Immature natural killer cell (primary cell): ENCODE measurements at regions not wholly inside any gene's neighbourhood (a gene's known extent, or its start where the extent isn't known, plus 50 kb on each side); places are given as distances from the start of the nearest gene placed in this dataset.
A peak's percentile ranks its signal among the peaks of the same experiment; 100 is the strongest.

ENCODE experiments used
- DNase-seq, 3 donors: peaks; one replicate each; pipeline ENCODE4 v3.0.0; 2022; ENCODE audit warnings: mixed read lengths in 1 of 3
- H3K27ac Mint-ChIP-seq, 6 donors: one replicate each; pipeline ENCODE4 v1.8.0; 2020; ENCODE audit warnings: mixed read lengths in 6 of 6, mild to moderate bottlenecking in 5 of 6, inconsistent platforms in 4 of 6, moderate library complexity in 3 of 6
- H3K27me3 Mint-ChIP-seq, 3 donors: one replicate each; pipeline ENCODE4 v1.8.0; 2020 to 2021; ENCODE audit warnings: low read depth in 3 of 3, mild to moderate bottlenecking in 3 of 3, mixed read lengths in 3 of 3, moderate library complexity in 3 of 3, inconsistent platforms in 1 of 3
- H3K36me3 Mint-ChIP-seq, 3 donors: one replicate each; pipeline ENCODE4 v1.8.0; 2020; ENCODE audit warnings: mixed read lengths in 3 of 3, inconsistent platforms in 2 of 3, mild to moderate bottlenecking in 2 of 3
- H3K4me1 Mint-ChIP-seq, 2 donors: one replicate each; pipeline ENCODE4 v1.8.0; 2020; ENCODE audit warnings: inconsistent platforms in 2 of 2, mild to moderate bottlenecking in 2 of 2, mixed read lengths in 2 of 2, moderate library complexity in 1 of 2
- H3K4me3 Mint-ChIP-seq, 5 donors: one replicate each; pipeline ENCODE4 v1.8.0; 2020; ENCODE audit warnings: mild to moderate bottlenecking in 5 of 5, mixed read lengths in 5 of 5, inconsistent platforms in 3 of 5, moderate library complexity in 3 of 5
- H3K9me3 Mint-ChIP-seq, 6 donors: one replicate each; pipeline ENCODE4 v1.8.0; 2020; ENCODE audit warnings: mild to moderate bottlenecking in 6 of 6, mixed read lengths in 6 of 6, inconsistent platforms in 4 of 6, moderate library complexity in 3 of 6

GRCh38 chrX:69324851-69325250 lies 159.6 kb upstream of the PJA1 start:
- DNase-seq: no peak
- no peaks in the 10 kb centered on the region for H3K9me3 Mint-ChIP-seq
- peaks cover 0 to 4% (median 1%) of the 10 kb centered on the region in 3 donors for H3K27me3 Mint-ChIP-seq
- no peaks in the 10 kb centered on the region for H3K4me1 Mint-ChIP-seq
- H3K27ac Mint-ChIP-seq: no peak overlapping the region
- no peaks in the 10 kb centered on the region for H3K36me3 Mint-ChIP-seq
- H3K4me3 Mint-ChIP-seq: no peak overlapping the region

DNA sequence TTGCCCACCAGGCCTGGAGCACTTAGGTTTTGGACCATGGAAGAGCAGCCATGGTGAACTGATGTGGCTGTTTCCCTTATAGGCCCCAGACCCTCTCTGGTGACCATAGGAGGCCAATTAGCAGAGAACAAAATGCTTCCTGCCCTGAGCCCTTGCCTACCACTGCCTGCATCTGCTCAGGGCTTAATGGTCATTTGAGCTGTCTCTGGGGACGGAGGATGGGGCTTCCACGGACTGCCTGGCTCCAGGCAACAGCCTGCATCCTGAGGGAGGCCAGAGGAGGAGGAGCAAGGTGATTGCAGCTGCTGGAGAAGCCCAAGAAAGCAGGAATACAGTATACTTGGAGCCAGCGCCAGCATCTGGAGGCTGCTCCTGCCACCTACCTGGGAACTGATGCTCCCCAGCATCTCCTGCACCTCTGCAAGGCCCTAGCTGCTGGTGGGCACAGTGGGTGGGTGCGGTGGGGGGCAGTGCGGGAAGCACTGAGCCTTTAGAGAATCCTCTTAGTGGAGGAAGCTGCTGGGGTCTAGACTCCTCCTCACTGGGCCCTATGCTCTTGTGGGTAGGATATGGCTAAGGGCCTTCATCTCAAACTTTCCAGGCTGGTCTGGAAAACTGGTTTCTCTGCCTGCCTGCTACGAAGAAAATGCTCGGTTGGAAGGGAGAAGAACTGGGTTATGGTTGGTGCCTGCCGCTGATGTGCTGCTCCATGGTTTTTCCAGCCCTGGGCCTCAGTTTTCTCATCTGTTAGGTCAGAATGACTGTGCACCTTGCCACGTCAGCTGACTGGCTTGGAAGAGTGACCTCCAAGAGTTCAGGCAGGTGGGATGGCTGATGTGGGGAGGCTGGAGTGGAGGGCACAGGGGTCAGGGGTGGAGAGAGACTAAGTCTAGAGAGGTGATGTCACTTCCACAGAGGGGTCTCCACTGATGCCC lies 158.8 kb upstream of the PJA1 start:
- no peak for DNase-seq
- Mint-ChIP-seq H3K4me1 (no peaks in the 10 kb centered on the region), H3K9me3 (no peaks in the 10 kb centered on the region), H3K27me3 (peaks cover 0 to 1% (median 0%) of the 10 kb centered on the region in 3 donors), H3K4me3 (no peak overlapping the region), H3K27ac (no peak overlapping the region), H3K36me3 (no peaks in the 10 kb centered on the region)

DNA sequence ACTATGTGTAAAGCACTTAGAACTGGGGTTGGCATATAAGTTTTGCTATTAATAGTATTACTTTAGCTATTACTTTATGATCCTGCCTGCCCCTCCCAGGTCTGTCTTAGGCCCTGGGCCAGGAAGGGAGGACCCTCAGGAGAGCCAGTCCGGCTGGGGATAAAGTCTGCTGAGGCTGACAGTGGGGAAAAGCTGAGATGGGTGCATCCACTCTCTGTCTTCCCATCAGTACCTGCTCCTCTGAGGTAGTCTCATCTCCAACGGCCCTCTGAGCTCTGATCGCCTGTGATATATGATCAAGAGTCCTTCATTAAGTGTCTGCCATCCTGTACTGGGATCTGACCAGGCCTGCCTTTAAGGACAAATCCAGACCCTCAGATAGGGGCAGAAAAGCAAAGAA lies 156.5 kb upstream of the PJA1 start:
- Mint-ChIP-seq H3K27me3 (peaks cover 0 to 3% (median 0%) of the 10 kb centered on the region in 3 donors), H3K4me1 (no peaks in the 10 kb centered on the region), H3K27ac (no peak overlapping the region), H3K9me3 (peaks cover 0 to 2% (median 0%) of the 10 kb centered on the region in 6 donors), H3K36me3 (no peaks in the 10 kb centered on the region), H3K4me3 (no peak overlapping the region)
- DNase-seq: no peak

- H3K36me3 Mint-ChIP-seq: no peaks in the 10 kb centered on the region
- peaks cover 0 to 3% (median 0%) of the 10 kb centered on the region in 3 donors for H3K27me3 Mint-ChIP-seq
- no peaks in the 10 kb centered on the region for H3K4me1 Mint-ChIP-seq
- H3K27ac Mint-ChIP-seq: peak overlapping the region in 1 of 6 donors; percentile 61
- peaks cover 0 to 2% (median 0%) of the 10 kb centered on the region in 6 donors for H3K9me3 Mint-ChIP-seq
- no peak for DNase-seq
- no peak overlapping the region for H3K4me3 Mint-ChIP-seq
These were observed 155.9 kb upstream of the PJA1 start for GRCh38 chrX:69321006-69321655.

GRCh38 chrX:69320116-69320515 lies 154.9 kb upstream of the PJA1 start:
- Mint-ChIP-seq H3K36me3 (no peaks in the 10 kb centered on the region), H3K4me3 (no peak overlapping the region)

GRCh38 chrX:69319376-69319775 lies 154.1 kb upstream of the PJA1 start:
- Mint-ChIP-seq H3K4me3 (no peak overlapping the region), H3K4me1 (no peaks in the 10 kb centered on the region), H3K27me3 (peaks cover 0 to 3% (median 2%) of the 10 kb centered on the region in 3 donors), H3K27ac (no peak overlapping the region), H3K36me3 (no peaks in the 10 kb centered on the region), H3K9me3 (peaks cover 0 to 2% (median 0%) of the 10 kb centered on the region in 6 donors)
- DNase-seq: no peak

More at GRCh38 chrX:69320116-69320515, 154.9 kb upstream of the PJA1 start:
- H3K27ac Mint-ChIP-seq: no peak overlapping the region
- peaks cover 0 to 2% (median 0%) of the 10 kb centered on the region in 6 donors for H3K9me3 Mint-ChIP-seq
- no peaks in the 10 kb centered on the region for H3K4me1 Mint-ChIP-seq
- no peak for DNase-seq
- H3K27me3 Mint-ChIP-seq: peaks cover 0 to 3% (median 2%) of the 10 kb centered on the region in 3 donors

GRCh38 chrX:69318651-69319340 lies 153.5 kb upstream of the PJA1 start:
- Mint-ChIP-seq H3K36me3 (no peaks in the 10 kb centered on the region), H3K9me3 (peaks cover 0 to 2% (median 0%) of the 10 kb centered on the region in 6 donors)
- no peak for DNase-seq

GRCh38 chrX:69317721-69318120 lies 152.5 kb upstream of the PJA1 start:
- Mint-ChIP-seq H3K36me3 (no peaks in the 10 kb centered on the region), H3K4me1 (no peaks in the 10 kb centered on the region), H3K9me3 (peaks cover 0 to 2% (median 0%) of the 10 kb centered on the region in 6 donors), H3K4me3 (no peak overlapping the region), H3K27ac (no peak overlapping the region), H3K27me3 (peaks cover 0 to 3% (median 2%) of the 10 kb centered on the region in 3 donors)
- no peak for DNase-seq

More at GRCh38 chrX:69318651-69319340, 153.5 kb upstream of the PJA1 start:
- Mint-ChIP-seq H3K27ac (no peak overlapping the region), H3K4me3 (no peak overlapping the region), H3K4me1 (no peaks in the 10 kb centered on the region), H3K27me3 (peaks cover 0 to 3% (median 2%) of the 10 kb centered on the region in 3 donors)

- no peak overlapping the region for H3K27ac Mint-ChIP-seq
These were observed 149.4 kb upstream of the PJA1 start for GRCh38 chrX:69314436-69315348.

DNA sequence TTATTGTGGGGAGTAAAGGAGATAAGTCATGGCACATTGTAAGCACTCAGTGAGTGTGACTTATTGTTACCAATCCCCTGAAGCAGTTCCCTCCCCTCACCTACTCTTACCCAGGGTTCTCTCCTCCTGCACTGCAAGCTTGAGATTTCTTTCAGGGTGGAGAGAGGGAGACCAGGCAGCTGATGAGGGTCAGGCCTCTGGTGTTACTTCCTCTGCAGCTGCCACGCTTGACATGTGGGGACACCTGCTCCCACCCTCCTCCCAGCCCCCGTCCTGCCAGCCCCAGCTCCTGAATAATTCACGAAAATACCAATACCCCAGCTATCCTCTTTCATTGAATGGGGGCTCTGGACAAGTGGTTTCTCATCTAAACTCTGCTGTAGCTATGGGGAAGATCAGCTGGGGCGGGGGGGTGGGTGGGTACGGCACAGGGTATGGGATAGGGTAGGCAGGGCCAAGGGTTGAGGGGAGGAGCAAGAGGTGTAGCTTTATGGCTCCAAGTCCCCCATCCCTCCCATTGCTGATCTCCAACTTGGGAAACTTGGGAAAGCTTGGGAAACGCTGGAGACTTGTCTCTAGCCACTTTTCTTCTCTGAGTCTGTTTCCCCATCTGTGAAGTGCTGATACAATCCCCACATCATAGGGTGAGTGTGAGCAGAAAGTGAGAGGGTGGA lies 148.5 kb upstream of the PJA1 start:
- H3K27ac Mint-ChIP-seq: no peak overlapping the region
- DNase-seq: no peak
- H3K36me3 Mint-ChIP-seq: no peaks in the 10 kb centered on the region
- H3K4me1 Mint-ChIP-seq: no peaks in the 10 kb centered on the region
- H3K27me3 Mint-ChIP-seq: peaks cover 1 to 4% (median 2%) of the 10 kb centered on the region in 3 donors
- peaks cover 0 to 2% (median 0%) of the 10 kb centered on the region in 6 donors for H3K9me3 Mint-ChIP-seq
- no peak overlapping the region for H3K4me3 Mint-ChIP-seq

More at GRCh38 chrX:69314436-69315348, 149.4 kb upstream of the PJA1 start:
- H3K27me3 Mint-ChIP-seq: peaks cover 1 to 4% (median 2%) of the 10 kb centered on the region in 3 donors
- no peak overlapping the region for H3K4me3 Mint-ChIP-seq
- no peaks in the 10 kb centered on the region for H3K36me3 Mint-ChIP-seq
- peaks cover 0 to 2% (median 0%) of the 10 kb centered on the region in 6 donors for H3K9me3 Mint-ChIP-seq
- no peak for DNase-seq
- no peaks in the 10 kb centered on the region for H3K4me1 Mint-ChIP-seq

DNA sequence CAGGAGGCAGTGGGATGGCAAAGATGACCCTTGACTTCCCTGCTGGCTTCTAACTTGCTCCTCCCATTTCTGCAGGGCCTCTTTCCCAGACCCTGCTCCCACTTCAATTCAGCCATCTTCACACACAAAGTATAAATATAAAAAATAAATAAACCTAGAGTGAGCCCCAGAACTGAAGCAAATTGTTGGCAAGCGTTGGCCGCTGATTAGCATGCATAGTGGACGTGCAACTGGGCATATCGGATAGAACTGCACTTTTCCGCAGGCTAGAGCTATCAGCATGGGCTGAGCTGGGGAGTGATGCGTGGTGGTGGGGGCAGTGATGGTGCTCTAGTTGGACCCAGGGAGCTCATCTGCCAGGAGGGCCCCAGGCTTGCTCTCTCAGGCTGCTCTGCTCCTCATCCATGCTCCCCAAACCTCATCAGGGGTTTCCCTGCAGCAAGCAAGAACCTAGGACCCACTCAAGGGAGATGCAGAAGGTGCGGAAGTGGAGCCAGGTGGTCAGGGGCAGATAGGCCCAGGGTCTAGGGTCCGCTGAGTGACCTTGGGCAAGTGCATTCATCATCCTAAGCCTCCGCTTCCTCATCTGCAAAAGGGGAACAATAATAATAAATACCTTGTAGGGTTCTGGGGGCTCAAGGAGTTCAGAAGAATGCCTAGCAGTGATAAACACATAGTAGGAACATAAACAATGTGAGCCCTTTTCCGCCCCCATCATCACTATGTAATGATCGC lies 146.8 kb upstream of the PJA1 start:
- H3K27me3 Mint-ChIP-seq: peaks cover 0 to 4% (median 1%) of the 10 kb centered on the region in 3 donors
- H3K9me3 Mint-ChIP-seq: no peaks in the 10 kb centered on the region
- no peak overlapping the region for H3K4me3 Mint-ChIP-seq
- no peaks in the 10 kb centered on the region for H3K36me3 Mint-ChIP-seq
- H3K4me1 Mint-ChIP-seq: no peaks in the 10 kb centered on the region
- DNase-seq: no peak
- no peak overlapping the region for H3K27ac Mint-ChIP-seq
